Gastrocnemius medialis (tissue), 4 donors: ENCODE measurements at regions not wholly inside any gene's neighbourhood (a gene's known extent, or its start where the extent isn't known, plus 50 kb on each side); places are given as distances from the start of the nearest gene placed in this dataset.

ENCODE experiments used
- POLR2A ChIP-seq, 2 donors: fragments of 450-650 bp; IDR thresholded peaks; one replicate each; pipeline ENCODE4 v1.6.1; 2017; ENCODE audit warnings: antibody characterized with exemption in 2 of 2, mild to moderate bottlenecking in 2 of 2, moderate library complexity in 2 of 2
- TF ChIP-seq, protein P1 (sequence below), 5 experiments: fragments of 450-650 bp in 3 of 5; fragments of 200-600 bp in 2 of 5; sonication (generic) in 2 of 5; IDR thresholded peaks in 4 of 5; conservative IDR thresholded peaks in 1 of 5; 1 replicate in 4 of 5; 2 replicates in 1 of 5; pipeline ENCODE4 v1.5.1; 2016 to 2019; ENCODE audit warnings: antibody characterized with exemption in 5 of 5, mild to moderate bottlenecking in 3 of 5, moderate library complexity in 3 of 5

DNA sequence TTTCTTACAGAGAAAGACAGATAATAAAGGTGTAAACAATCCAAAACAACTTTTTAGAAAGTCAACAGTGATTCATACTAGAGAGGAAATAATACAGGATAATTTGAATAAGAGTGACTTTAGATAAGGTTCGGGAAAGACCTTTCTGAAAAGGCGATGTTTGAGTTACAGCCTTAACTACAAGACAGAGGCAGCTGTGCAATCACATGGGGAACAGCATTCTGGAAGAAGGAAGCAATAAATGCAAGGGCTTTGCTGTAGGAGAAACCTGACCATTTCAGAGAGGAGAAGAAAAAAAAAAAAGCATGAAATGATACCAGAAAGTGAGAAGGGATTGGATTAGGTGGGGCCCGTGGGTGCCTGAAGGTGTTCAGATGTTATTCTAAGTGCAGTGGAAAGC, 200.6 kb upstream of the ATP11B start:
- no peak for TF ChIP-seq POLR2A (IDR thresholded peaks at IDR 0.05)
- TF ChIP-seq, protein P1, sequence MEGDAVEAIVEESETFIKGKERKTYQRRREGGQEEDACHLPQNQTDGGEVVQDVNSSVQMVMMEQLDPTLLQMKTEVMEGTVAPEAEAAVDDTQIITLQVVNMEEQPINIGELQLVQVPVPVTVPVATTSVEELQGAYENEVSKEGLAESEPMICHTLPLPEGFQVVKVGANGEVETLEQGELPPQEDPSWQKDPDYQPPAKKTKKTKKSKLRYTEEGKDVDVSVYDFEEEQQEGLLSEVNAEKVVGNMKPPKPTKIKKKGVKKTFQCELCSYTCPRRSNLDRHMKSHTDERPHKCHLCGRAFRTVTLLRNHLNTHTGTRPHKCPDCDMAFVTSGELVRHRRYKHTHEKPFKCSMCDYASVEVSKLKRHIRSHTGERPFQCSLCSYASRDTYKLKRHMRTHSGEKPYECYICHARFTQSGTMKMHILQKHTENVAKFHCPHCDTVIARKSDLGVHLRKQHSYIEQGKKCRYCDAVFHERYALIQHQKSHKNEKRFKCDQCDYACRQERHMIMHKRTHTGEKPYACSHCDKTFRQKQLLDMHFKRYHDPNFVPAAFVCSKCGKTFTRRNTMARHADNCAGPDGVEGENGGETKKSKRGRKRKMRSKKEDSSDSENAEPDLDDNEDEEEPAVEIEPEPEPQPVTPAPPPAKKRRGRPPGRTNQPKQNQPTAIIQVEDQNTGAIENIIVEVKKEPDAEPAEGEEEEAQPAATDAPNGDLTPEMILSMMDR (IDR thresholded peaks at IDR 0.05 in 4 of 5, conservative IDR thresholded peaks at IDR 0.05 in 1 of 5): no peak
